Upper lobe of left lung (tissue), 4 donors: ENCODE measurements at regions not wholly inside any gene's neighbourhood (a gene's known extent, or its start where the extent isn't known, plus 50 kb on each side); places are given as distances from the start of the nearest gene placed in this dataset.

Experiments used
- POLR2A ChIP-seq, 4 donors: fragments of 450-650 bp; IDR thresholded peaks; one replicate each; pipeline ENCODE4 v1.5.1; 2016 to 2017; ENCODE audit warnings: antibody characterized with exemption in 4 of 4, mild to moderate bottlenecking in 2 of 4
- TF ChIP-seq, protein P1 (sequence below), 6 experiments: fragments of 450-650 bp in 4 of 6; fragments of 200-600 bp in 2 of 6; sonication (generic) in 2 of 6; IDR thresholded peaks; one replicate each; pipeline ENCODE4 v1.5.1; 2016 to 2019; ENCODE audit warnings: antibody characterized with exemption in 6 of 6

- TF ChIP-seq, protein P1, sequence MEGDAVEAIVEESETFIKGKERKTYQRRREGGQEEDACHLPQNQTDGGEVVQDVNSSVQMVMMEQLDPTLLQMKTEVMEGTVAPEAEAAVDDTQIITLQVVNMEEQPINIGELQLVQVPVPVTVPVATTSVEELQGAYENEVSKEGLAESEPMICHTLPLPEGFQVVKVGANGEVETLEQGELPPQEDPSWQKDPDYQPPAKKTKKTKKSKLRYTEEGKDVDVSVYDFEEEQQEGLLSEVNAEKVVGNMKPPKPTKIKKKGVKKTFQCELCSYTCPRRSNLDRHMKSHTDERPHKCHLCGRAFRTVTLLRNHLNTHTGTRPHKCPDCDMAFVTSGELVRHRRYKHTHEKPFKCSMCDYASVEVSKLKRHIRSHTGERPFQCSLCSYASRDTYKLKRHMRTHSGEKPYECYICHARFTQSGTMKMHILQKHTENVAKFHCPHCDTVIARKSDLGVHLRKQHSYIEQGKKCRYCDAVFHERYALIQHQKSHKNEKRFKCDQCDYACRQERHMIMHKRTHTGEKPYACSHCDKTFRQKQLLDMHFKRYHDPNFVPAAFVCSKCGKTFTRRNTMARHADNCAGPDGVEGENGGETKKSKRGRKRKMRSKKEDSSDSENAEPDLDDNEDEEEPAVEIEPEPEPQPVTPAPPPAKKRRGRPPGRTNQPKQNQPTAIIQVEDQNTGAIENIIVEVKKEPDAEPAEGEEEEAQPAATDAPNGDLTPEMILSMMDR (IDR thresholded peaks at IDR 0.05) = no peak
- no peak for TF ChIP-seq POLR2A (IDR thresholded peaks at IDR 0.05)
These were observed 334.4 kb upstream of the THRB start for GRCh38 chr3:24829011-24829581.
